Ishikawa (cell line): ENCODE measurements at regions not wholly inside any gene's neighbourhood (a gene's known extent, or its start where the extent isn't known, plus 50 kb on each side); places are given as distances from the start of the nearest gene placed in this dataset.

ENCODE experiments used
- EP300 ChIP-seq: IDR thresholded peaks from 2 replicates; pipeline ENCODE4 v1.6.1; 2012; ENCODE audit warnings: borderline replicate concordance
- TF ChIP-seq, protein P1 (sequence below): IDR thresholded peaks from 2 replicates; pipeline ENCODE4 v1.6.1; 2012

DNA sequence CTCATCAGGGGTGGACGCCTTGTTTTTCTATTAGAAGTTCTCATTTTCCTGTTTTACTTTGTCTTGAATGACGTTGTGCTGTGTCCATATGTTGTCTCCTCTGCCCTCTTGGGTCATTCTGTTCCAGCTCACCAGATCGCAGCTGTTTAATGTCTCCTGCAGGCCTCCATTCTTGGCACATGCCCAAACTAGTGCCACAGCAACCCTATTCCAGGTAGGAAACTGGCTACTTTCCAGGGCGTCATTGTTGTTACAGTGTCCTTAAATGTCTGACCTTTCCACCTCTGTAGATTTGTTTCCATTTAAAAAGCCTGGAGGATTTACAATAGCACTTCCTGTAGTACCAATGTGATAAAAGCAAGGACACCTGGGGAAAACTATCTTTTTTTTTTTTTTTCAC lies 500.7 kb downstream of the METTL4 start:
- TF ChIP-seq, protein P1, sequence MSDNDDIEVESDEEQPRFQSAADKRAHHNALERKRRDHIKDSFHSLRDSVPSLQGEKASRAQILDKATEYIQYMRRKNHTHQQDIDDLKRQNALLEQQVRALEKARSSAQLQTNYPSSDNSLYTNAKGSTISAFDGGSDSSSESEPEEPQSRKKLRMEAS, result no peak
- TF ChIP-seq EP300, result no peak
